T-helper 17 cell (primary cell): ENCODE measurements at regions not wholly inside any gene's neighbourhood (a gene's known extent, or its start where the extent isn't known, plus 50 kb on each side); places are given as distances from the start of the nearest gene placed in this dataset.
"Not testable (repeated sequence)": the region's sequence is repeated elsewhere in the genome, so short reads cannot be mapped to it uniquely, and the experiment has no call there.

Experiments used
- ATAC-seq: fragments of 150-1000 bp; cut with Tn5 transposase; 2 replicates; pipeline ENCODE4 v1.10.0; 2021; ENCODE audit warnings: mild to moderate bottlenecking, moderate library complexity
- DNase-seq, 3 donors: peaks; one replicate each; pipeline versions ENCODE4 v3.0.0 to v3.0.0-alpha.2; 2020 to 2021
- H3K9me3 ChIP-seq: one replicate; pipeline ENCODE4 v1.7.0; 2013; ENCODE audit warnings: low read length, mild to moderate bottlenecking; ENCODE audit not compliant: control insufficient read depth, poor library complexity, severe bottlenecking
- H3K27ac Mint-ChIP-seq: one replicate; pipeline ENCODE4 v1.8.0; 2022; ENCODE audit warnings: mild to moderate bottlenecking, moderate library complexity, mixed read lengths
- H3K27me3 Mint-ChIP-seq: one replicate; pipeline ENCODE4 v1.8.0; 2022; ENCODE audit warnings: mixed read lengths
- H3K36me3 Mint-ChIP-seq: one replicate; pipeline ENCODE4 v1.8.0; 2022; ENCODE audit warnings: low read depth, mixed read lengths
- H3K4me1 Mint-ChIP-seq: one replicate; pipeline ENCODE4 v1.8.0; 2022; ENCODE audit warnings: mild to moderate bottlenecking, mixed read lengths
- H3K4me3 Mint-ChIP-seq: one replicate; pipeline ENCODE4 v1.8.0; 2022; ENCODE audit warnings: mild to moderate bottlenecking, moderate library complexity, mixed read lengths

GRCh38 chr6:133132466-133132971, 108.6 kb upstream of the EYA4 start:
- H3K9me3 ChIP-seq, result no peaks in the 10 kb centered on the region
- ATAC-seq, result no peak
- Mint-ChIP-seq H3K4me3 (no peak overlapping the region), H3K27ac (no peak overlapping the region), H3K4me1 (no peaks in the 10 kb centered on the region), H3K27me3 (no peaks in the 10 kb centered on the region), H3K36me3 (no peaks in the 10 kb centered on the region)
- no peak for DNase-seq

- Mint-ChIP-seq H3K36me3 (no peaks in the 10 kb centered on the region), H3K27me3 (no peaks in the 10 kb centered on the region)
- no peak for ATAC-seq
These were observed 104.8 kb upstream of the EYA4 start for GRCh38 chr6:133136177-133136880.

GRCh38 chr6:133147470-133148184, 93.5 kb upstream of the EYA4 start:
- not testable (repeated sequence) for DNase-seq, H3K4me1 Mint-ChIP-seq, H3K27ac Mint-ChIP-seq, H3K9me3 ChIP-seq, H3K36me3 Mint-ChIP-seq, ATAC-seq, H3K4me3 Mint-ChIP-seq, H3K27me3 Mint-ChIP-seq

More at GRCh38 chr6:133136177-133136880, 104.8 kb upstream of the EYA4 start:
- no peaks in the 10 kb centered on the region for H3K9me3 ChIP-seq
- no peak overlapping the region for H3K4me3 Mint-ChIP-seq
- H3K4me1 Mint-ChIP-seq, result no peaks in the 10 kb centered on the region
- H3K27ac Mint-ChIP-seq, result no peak overlapping the region
- DNase-seq, result no peak

- Mint-ChIP-seq H3K27ac (no peak overlapping the region), H3K27me3 (peaks cover 7% of the 10 kb centered on the region), H3K4me1 (no peaks in the 10 kb centered on the region), H3K36me3 (no peaks in the 10 kb centered on the region), H3K4me3 (no peak overlapping the region)
- no peaks in the 10 kb centered on the region for H3K9me3 ChIP-seq
- no peak for ATAC-seq
- DNase-seq, result no peak
These were observed 84.5 kb upstream of the EYA4 start for GRCh38 chr6:133156689-133157088.

GRCh38 chr6:133157995-133158394, 83.2 kb upstream of the EYA4 start:
- H3K4me1 Mint-ChIP-seq, result no peaks in the 10 kb centered on the region
- peaks cover 7% of the 10 kb centered on the region for H3K27me3 Mint-ChIP-seq
- no peaks in the 10 kb centered on the region for H3K36me3 Mint-ChIP-seq
- no peak overlapping the region for H3K4me3 Mint-ChIP-seq
- DNase-seq, result no peak
- no peaks in the 10 kb centered on the region for H3K9me3 ChIP-seq
- ATAC-seq, result no peak
- no peak overlapping the region for H3K27ac Mint-ChIP-seq

- H3K27ac Mint-ChIP-seq, result no peak overlapping the region
- ATAC-seq (no peak), DNase-seq (no peak)
- H3K9me3 ChIP-seq, result no peaks in the 10 kb centered on the region
- H3K36me3 Mint-ChIP-seq, result no peaks in the 10 kb centered on the region
- peaks cover 7% of the 10 kb centered on the region for H3K27me3 Mint-ChIP-seq
- no peaks in the 10 kb centered on the region for H3K4me1 Mint-ChIP-seq
- no peak overlapping the region for H3K4me3 Mint-ChIP-seq
These were observed 81.8 kb upstream of the EYA4 start for GRCh38 chr6:133159255-133159795.

- no peak for DNase-seq
- Mint-ChIP-seq H3K4me1 (no peaks in the 10 kb centered on the region), H3K27ac (no peak overlapping the region), H3K27me3 (peaks cover 6% of the 10 kb centered on the region), H3K36me3 (no peaks in the 10 kb centered on the region), H3K4me3 (no peak overlapping the region)
- no peaks in the 10 kb centered on the region for H3K9me3 ChIP-seq
- ATAC-seq, result no peak
These were observed 80.6 kb upstream of the EYA4 start for GRCh38 chr6:133160536-133160935.

GRCh38 chr6:133165235-133165634, 75.9 kb upstream of the EYA4 start:
- H3K36me3 Mint-ChIP-seq, result no peaks in the 10 kb centered on the region
- DNase-seq, result no peak
- no peak for ATAC-seq

GRCh38 chr6:133166766-133167165, 74.4 kb upstream of the EYA4 start:
- H3K4me1 Mint-ChIP-seq, result no peaks in the 10 kb centered on the region
- H3K4me3 Mint-ChIP-seq, result no peak overlapping the region
- ATAC-seq (no peak), DNase-seq (no peak)
- H3K36me3 Mint-ChIP-seq, result no peaks in the 10 kb centered on the region
- no peak overlapping the region for H3K27ac Mint-ChIP-seq
- H3K27me3 Mint-ChIP-seq, result no peaks in the 10 kb centered on the region
- no peaks in the 10 kb centered on the region for H3K9me3 ChIP-seq

More at GRCh38 chr6:133165235-133165634, 75.9 kb upstream of the EYA4 start:
- Mint-ChIP-seq H3K4me1 (no peaks in the 10 kb centered on the region), H3K27me3 (no peaks in the 10 kb centered on the region), H3K4me3 (no peak overlapping the region), H3K27ac (no peak overlapping the region)
- H3K9me3 ChIP-seq, result no peaks in the 10 kb centered on the region

- Mint-ChIP-seq H3K27ac (no peak overlapping the region), H3K4me3 (no peak overlapping the region), H3K27me3 (no peaks in the 10 kb centered on the region), H3K4me1 (no peaks in the 10 kb centered on the region), H3K36me3 (no peaks in the 10 kb centered on the region)
- no peaks in the 10 kb centered on the region for H3K9me3 ChIP-seq
- ATAC-seq (no peak), DNase-seq (no peak)
These were observed 71.3 kb upstream of the EYA4 start for GRCh38 chr6:133169901-133170300.

GRCh38 chr6:133170602-133171001, 70.6 kb upstream of the EYA4 start:
- ATAC-seq (no peak), DNase-seq (no peak)
- no peak overlapping the region for H3K27ac Mint-ChIP-seq
- no peaks in the 10 kb centered on the region for H3K27me3 Mint-ChIP-seq
- no peaks in the 10 kb centered on the region for H3K9me3 ChIP-seq
- H3K4me1 Mint-ChIP-seq, result no peaks in the 10 kb centered on the region
- no peak overlapping the region for H3K4me3 Mint-ChIP-seq
- H3K36me3 Mint-ChIP-seq, result no peaks in the 10 kb centered on the region

GRCh38 chr6:133171989-133172604, 69.1 kb upstream of the EYA4 start:
- no peak overlapping the region for H3K4me3 Mint-ChIP-seq
- H3K9me3 ChIP-seq, result no peaks in the 10 kb centered on the region
- no peak for DNase-seq
- ATAC-seq, result no peak
- no peaks in the 10 kb centered on the region for H3K4me1 Mint-ChIP-seq
- H3K27me3 Mint-ChIP-seq, result no peaks in the 10 kb centered on the region
- no peak overlapping the region for H3K27ac Mint-ChIP-seq
- no peaks in the 10 kb centered on the region for H3K36me3 Mint-ChIP-seq

GRCh38 chr6:133173276-133173675, 67.9 kb upstream of the EYA4 start:
- H3K9me3 ChIP-seq, result no peaks in the 10 kb centered on the region
- H3K27ac Mint-ChIP-seq, result no peak overlapping the region
- ATAC-seq, result no peak
- DNase-seq, result no peak
- H3K36me3 Mint-ChIP-seq, result no peaks in the 10 kb centered on the region
- no peak overlapping the region for H3K4me3 Mint-ChIP-seq
- no peaks in the 10 kb centered on the region for H3K27me3 Mint-ChIP-seq
- H3K4me1 Mint-ChIP-seq, result no peaks in the 10 kb centered on the region
